DMS 273 treated with DMSO at 0.1 percent for 48 hours (cell line): ENCODE measurements at regions not wholly inside any gene's neighbourhood (a gene's known extent, or its start where the extent isn't known, plus 50 kb on each side); places are given as distances from the start of the nearest gene placed in this dataset.
"Not testable (repeated sequence)": the region's sequence is repeated elsewhere in the genome, so short reads cannot be mapped to it uniquely, and the experiment has no call there.

Experiments used
- DNase-seq: peaks from one replicate; lab custom pipeline; 2025; lab: John Stamatoyannopoulos, UW

DNA sequence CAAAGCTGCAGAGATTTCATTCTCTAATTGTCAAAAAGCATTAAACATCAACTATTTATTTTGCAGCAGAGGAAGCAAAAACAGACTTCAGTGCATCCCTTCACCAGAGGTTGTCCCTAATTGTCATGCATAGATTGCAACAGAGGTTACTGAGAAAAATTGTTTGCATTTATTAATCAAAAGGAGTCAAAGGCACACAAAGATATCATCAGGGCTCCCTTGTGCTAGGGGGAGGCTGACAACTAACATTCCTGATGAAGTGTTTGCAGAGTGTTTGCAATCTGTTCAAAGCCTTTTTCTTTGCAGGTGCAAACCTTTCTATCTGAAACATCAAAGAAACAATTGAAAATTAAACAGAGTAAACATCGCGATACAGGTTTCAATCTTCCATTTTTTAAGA, 227.5 kb downstream of the TEX36 start:
- DNase-seq, result no peak

- DNase-seq, result no peak
Observed at GRCh38 chr10:125451319-125451718, 231.6 kb downstream of the TEX36 start.

GRCh38 chr10:125450218-125450617, 232.7 kb downstream of the TEX36 start:
- no peak for DNase-seq

- DNase-seq, result no peak
Observed at GRCh38 chr10:125449571-125449970, 233.4 kb downstream of the TEX36 start.

- no peak for DNase-seq
Observed at GRCh38 chr10:125448596-125448995, 234.4 kb downstream of the TEX36 start.

DNA sequence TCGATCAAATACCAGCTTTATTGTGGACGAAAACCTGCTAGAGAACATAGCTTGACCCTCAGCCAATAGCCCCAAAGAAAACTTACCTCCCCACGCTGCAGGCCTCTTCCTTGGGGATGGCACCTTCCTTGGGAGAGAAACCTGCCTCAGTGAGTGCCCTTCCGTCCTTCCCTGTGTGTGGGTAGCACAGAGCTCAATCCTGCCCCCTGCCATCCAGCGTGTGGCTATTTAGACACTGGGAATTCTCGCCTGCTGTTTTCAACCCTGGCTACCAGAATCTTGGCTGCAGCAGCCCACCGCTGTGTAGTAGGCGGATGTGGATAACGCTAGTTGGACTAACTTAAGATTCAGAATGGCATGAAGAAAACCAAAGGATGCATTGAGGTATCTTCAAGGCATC, 238.2 kb downstream of the TEX36 start:
- DNase-seq, result no peak

GRCh38 chr10:125442856-125443540, 240.0 kb downstream of the TEX36 start:
- DNase-seq, result no peak

- DNase-seq, result no peak
Observed at GRCh38 chr10:125441151-125441550, 241.8 kb downstream of the TEX36 start.

DNA sequence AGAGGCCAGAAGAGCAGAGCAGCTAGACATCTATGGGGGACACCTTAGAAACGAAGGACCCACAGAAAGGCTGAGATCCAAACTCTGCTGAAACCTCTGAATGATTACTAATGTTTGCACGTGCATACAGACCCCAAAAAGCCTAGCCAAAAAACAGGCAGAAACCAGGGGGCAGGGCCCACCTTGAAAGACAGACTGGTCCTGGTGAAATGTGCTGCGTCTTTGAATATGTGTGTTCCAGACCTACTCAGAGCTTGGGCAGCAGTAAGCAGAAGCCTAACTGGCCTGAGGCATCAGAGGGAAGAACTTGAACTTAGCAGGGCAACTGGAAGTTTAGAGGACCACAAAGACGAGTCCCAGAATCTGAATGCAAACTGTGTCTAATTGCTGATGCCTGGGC, 251.8 kb downstream of the TEX36 start:
- DNase-seq, result no peak

DNA sequence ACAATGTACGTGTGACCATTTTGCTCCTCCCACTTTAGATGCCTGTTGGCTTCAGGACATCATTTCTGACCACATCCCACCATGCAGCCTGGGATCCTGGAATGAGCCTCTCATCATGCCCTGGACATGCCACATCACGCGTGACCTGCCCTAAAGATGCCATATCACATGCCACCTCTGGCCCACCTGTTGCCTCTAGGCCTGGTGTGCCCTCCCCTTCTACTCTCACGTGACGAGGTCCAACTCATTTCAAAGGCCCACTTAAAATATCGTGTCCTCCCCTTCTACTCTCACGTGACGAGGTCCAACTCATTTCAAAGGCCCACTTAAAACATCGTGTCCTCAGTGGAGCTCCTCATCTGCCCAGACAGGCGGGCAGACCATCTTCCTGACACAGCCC, 254.9 kb downstream of the TEX36 start:
- no peak for DNase-seq

GRCh38 chr10:125424191-125424847, 258.6 kb downstream of the TEX36 start:
- no peak for DNase-seq

GRCh38 chr10:125423569-125423968, 259.4 kb downstream of the TEX36 start:
- no peak for DNase-seq

DNA sequence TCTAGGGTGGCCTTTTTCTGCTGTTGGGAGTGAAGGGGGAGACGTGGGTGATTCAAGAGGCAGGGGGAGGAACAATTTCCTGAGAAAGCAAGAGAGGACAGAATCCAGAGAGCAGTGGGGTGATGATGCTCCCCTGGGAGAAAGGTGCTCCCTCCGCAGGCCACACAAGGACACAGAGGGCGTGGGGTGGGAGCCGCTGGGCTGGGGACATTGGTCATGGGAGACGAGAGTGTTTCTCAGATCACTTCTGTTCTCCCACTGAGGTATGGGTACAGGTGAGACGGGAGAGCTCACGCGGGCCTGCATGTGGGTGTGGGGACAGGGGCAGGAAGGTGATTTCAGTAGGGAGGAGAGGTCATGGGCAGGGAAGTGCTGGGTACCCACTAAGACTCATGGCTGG, 259.5 kb upstream of the CTBP2 start:
- DNase-seq, result no peak

- no peak for DNase-seq
Observed at GRCh38 chr10:125419146-125419545, 258.8 kb upstream of the CTBP2 start.

DNA sequence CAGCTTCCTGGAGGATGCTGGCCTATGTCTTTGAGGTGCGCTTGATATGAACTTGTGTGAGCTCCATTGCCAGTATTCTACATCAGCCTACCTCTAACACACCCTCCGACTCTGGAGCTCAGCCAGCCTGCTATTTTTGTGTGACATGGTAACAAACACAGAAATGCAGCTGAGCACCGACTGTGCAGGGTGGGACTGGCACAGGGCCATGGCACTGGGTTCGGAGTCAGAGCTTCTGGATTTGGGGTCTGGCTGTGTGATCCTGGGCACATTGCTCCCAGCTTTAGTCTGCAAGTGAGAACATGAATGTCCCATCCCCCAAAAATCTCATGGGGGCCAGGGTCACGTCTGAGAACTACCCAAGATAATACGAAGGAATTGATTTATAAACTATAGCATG, 257.2 kb upstream of the CTBP2 start:
- DNase-seq, result no peak

GRCh38 chr10:125415964-125416363, 255.6 kb upstream of the CTBP2 start:
- DNase-seq, result no peak

DNA sequence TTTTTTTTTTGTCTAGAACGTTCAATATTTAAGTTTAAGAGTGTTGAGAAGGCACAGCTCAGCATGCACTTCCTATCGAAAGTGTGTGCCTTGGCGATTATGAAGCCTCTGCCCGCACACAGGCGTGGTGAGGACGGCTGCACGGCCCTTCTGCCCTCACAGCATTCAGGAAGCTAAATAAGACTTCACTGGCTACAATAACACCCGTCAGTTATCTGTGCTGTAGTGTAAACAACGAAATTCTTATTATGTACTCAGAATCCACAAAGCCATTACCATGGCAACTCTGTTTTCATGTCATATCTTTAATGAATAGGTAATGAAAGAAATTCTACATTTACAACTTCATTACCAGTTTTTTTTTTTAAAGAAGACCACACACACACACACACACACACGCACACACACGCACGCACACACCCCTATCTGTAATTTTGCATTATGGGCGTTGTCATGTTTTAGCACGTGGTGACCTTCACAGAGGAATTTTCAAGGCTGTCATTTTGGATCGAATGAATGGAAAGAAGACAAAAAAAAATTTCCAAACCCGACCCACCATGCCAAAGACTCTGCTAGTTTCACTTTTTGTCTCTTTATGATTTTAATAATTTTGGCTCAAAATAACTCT, 254.8 kb upstream of the CTBP2 start:
- DNase-seq, result no peak

DNA sequence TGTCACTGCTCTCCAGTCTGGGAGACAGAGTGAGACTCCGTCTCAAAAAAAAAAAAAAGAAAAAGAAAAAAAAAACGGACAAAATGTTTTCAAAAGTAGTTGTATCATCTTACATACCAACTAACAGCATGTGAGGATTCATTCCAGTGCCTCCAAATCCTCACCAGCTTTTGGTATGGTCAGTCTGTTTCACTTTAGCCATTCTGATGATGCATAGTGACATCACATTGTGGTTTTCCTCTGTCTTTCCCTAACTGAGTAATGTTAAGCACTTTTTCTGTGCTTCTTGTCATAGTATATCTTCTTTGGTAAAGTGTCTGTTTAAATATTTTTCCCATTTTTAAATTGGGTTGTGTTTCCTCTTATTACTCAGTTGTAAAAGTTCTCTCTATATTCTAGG, 251.4 kb upstream of the CTBP2 start:
- DNase-seq, result no peak

DNA sequence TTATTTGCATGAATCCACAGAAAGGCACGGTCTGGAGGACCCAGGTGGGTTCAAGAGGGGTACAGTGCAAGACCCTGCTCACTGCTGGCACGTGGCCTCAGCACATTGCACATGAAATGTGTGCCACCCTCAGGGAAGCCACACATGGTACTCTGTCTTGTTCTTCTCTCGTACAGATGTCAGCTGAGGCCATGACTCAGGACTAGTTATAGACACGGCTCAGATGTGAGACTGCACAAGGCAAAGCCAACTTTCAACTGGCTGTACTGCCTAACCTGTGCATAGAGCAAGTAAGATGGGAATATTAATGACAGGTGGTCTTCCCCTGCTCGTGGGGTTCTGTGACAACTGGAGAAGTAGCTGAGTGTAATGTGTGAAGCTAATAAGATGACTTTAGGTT, 249.4 kb upstream of the CTBP2 start:
- DNase-seq, result no peak

DNA sequence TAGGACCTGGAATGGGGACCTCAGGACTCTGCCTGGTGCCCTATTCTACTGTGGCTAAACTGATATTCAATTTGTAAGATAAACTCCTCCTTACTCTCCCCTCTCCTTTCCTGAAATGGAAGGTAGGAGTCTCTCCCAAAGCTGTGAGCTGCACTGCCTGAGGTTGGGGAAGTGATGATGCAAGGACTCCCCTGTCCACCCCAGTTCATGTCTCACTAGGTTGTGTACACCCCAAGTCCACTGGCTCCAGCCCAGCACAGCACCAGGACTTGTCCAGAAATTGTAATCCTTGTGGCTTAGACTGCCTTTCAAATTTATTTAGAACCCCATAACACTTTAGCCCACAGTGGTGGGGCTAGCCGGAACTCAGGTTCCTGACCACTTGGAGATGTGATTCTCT, 247.2 kb upstream of the CTBP2 start:
- no peak for DNase-seq

- no peak for DNase-seq
Observed at GRCh38 chr10:125407000-125407502, 246.7 kb upstream of the CTBP2 start.

- not testable (repeated sequence) for DNase-seq
Observed at GRCh38 chr10:125404902-125405301, 244.5 kb upstream of the CTBP2 start.

DNA sequence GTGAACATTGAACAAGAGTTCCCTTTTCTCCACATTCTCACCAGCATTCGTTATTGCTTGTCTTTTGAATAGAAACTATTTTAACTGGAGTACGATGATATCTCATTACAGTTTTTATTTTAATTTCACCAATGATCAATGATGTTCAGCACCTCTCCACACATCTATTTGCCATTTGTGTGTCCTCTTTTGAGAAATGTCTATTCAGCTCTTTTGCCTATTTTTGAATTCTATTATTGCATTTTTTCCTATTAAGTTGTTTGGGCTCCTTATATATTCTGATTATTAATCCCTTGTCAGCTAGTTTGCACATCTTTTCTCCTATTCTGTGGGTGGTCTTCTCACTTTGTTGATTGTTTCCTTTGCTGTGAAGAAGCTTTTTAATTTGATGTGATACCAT, 241.1 kb upstream of the CTBP2 start:
- no peak for DNase-seq
